ENCODE measurements at regions not wholly inside any gene's neighbourhood (a gene's known extent, or its start where the extent isn't known, plus 50 kb on each side); places are given as distances from the start of the nearest gene placed in this dataset.

DNA sequence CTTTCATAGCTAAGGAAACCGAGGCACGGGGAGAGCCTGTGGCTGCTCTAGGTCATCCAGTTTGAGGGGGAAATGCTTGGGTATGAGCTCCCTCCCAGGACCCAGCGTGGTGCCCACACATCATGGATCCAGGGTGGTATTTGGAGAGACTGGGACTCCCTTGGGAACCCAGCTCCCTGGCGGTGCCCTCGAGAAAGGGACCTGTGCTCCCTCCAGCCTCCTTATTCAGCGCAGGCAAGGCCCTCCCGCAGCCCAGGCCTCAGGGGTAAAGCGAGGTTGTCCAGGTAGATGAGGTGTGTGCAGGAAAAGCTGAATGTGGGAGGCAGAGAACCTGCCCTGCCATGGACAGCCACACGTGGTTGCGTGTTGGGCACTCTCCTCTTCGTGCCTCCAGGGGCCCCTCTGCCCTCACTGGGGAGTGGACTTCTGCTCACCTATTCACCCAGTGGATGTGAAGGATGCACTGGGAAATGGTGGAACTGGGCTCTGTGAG is 53.8 kb upstream of the GPR78 start:
- Histone ChIP-seq H3K4me3 (no peak overlapping the region), H3K36me3 (no peaks in the 10 kb centered on the region), H3K27ac (no peak overlapping the region), H3K27me3 (ENCODE audit: low read depth) (no peaks in the 10 kb centered on the region), H3K4me1 (no peaks in the 10 kb centered on the region), H3K9me3 (peaks cover 1% of the 10 kb centered on the region)
- ATAC-seq (peak in 1 of 2 donors; percentile 12), DNase-seq (no peak)
- intact Hi-C loops (cut with DNase I) = no loop called here
- TF ChIP-seq, protein P1, sequence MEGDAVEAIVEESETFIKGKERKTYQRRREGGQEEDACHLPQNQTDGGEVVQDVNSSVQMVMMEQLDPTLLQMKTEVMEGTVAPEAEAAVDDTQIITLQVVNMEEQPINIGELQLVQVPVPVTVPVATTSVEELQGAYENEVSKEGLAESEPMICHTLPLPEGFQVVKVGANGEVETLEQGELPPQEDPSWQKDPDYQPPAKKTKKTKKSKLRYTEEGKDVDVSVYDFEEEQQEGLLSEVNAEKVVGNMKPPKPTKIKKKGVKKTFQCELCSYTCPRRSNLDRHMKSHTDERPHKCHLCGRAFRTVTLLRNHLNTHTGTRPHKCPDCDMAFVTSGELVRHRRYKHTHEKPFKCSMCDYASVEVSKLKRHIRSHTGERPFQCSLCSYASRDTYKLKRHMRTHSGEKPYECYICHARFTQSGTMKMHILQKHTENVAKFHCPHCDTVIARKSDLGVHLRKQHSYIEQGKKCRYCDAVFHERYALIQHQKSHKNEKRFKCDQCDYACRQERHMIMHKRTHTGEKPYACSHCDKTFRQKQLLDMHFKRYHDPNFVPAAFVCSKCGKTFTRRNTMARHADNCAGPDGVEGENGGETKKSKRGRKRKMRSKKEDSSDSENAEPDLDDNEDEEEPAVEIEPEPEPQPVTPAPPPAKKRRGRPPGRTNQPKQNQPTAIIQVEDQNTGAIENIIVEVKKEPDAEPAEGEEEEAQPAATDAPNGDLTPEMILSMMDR (IDR thresholded peaks at IDR 0.05) = no peak

DNA sequence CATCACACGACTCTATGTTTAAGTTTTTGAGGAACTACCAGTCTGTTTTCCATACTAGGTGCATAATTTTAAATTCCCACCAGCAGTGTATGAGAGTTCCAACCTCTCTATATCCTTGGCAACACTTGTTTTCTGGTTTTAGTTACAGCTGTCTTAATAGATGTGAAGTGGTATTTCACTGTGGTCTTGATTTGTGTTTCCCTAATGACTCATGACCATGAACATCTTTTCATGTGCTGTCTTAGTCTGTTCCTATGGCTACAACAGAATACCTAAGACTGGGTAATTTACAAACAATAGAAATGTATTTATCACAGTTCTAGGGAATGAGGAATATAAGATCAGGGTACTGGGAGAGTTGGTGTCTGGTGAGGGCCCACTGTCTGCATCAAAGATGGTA is 51.5 kb upstream of the GPR78 start:
- TF ChIP-seq, protein P1 (IDR thresholded peaks at IDR 0.05) = no peak
- Histone ChIP-seq H3K4me3 (no peak overlapping the region), H3K4me1 (peaks cover 3% of the 10 kb centered on the region), H3K27ac (no peak overlapping the region), H3K36me3 (no peaks in the 10 kb centered on the region), H3K27me3 (ENCODE audit: low read depth) (no peaks in the 10 kb centered on the region), H3K9me3 (no peaks in the 10 kb centered on the region)
- intact Hi-C loops (cut with DNase I) = no loop called here
- DNase-seq (no peak), ATAC-seq (no peak)

Data from lower lobe of right lung (tissue), 2 donors.